GM04504 (cell line): ENCODE measurements at regions not wholly inside any gene's neighbourhood (a gene's known extent, or its start where the extent isn't known, plus 50 kb on each side); places are given as distances from the start of the nearest gene placed in this dataset.

Experiments
- DNase-seq: peaks from one replicate; pipeline ENCODE4 v3.0.0-alpha.2; 2012; ENCODE audit warnings: low read depth

- DNase-seq, result no peak
These were observed 318.5 kb upstream of the RUNX1 start for GRCh38 chr21:35367553-35367952.

GRCh38 chr21:35366394-35367080, 317.4 kb upstream of the RUNX1 start:
- DNase-seq, result peak; percentile 75

GRCh38 chr21:35363458-35363857, 314.4 kb upstream of the RUNX1 start:
- DNase-seq, result no peak

DNA sequence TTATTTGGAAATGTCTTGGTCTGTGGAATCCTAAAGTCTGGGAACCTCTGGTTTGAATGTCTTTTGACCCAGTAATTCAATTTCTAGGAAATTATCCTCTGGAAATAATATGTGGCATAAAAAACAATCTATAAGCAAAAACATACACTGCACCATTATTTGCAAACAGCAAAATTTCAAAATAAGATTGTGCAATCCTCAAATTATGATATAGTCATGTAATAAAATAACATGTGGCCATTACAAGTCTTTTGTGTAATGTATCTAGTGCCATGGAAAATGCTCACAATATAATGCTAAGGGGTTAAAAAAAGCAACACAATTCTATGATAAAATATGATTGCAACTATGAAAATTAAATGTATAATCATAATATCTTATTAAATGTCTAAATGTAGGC, 312.9 kb upstream of the RUNX1 start:
- no peak for DNase-seq

GRCh38 chr21:35360870-35361570, 311.9 kb upstream of the RUNX1 start:
- no peak for DNase-seq

GRCh38 chr21:35359076-35359475, 310.0 kb upstream of the RUNX1 start:
- no peak for DNase-seq

- no peak for DNase-seq
These were observed 308.9 kb upstream of the RUNX1 start for GRCh38 chr21:35358008-35358407.

- DNase-seq, result no peak
These were observed 308.1 kb upstream of the RUNX1 start for GRCh38 chr21:35357041-35357780.

DNA sequence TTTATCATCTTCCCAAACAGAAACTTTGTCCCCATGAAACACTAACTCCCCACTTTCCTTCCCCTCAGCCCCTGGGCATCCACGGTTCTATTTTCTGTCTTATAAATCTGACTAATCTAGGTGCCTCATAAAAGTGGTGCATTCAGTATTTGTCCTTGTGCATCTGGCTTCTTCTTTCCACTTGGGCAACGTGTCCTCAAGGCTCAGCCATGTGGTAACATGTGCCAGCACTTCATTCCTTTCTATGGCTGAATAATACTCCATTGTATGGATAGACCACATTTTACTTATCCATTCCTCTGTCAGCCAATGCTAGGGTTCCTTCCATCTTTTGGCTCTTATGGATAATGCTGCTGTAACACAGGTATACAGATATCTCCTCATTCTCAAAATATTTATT, 305.0 kb upstream of the RUNX1 start:
- DNase-seq, result no peak

DNA sequence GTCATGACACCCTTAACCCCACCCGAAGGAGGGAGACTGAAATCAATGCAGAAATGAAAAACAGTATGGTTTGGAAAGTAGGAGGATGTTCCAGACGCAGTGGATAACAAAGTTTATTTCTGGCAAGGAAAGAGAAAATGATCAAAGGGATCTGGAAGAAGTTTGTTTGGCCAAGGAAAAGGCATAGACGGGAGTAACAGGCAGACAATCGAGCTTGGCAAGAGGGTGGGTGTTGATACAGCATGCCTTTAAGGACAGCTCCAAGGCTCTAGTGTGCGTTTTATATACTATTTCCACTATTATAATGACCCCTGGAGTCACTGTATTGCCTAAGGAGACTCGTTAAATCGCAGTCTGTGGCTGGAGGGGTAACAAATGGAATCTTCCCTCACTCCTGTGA, 303.7 kb upstream of the RUNX1 start:
- DNase-seq, result no peak

DNA sequence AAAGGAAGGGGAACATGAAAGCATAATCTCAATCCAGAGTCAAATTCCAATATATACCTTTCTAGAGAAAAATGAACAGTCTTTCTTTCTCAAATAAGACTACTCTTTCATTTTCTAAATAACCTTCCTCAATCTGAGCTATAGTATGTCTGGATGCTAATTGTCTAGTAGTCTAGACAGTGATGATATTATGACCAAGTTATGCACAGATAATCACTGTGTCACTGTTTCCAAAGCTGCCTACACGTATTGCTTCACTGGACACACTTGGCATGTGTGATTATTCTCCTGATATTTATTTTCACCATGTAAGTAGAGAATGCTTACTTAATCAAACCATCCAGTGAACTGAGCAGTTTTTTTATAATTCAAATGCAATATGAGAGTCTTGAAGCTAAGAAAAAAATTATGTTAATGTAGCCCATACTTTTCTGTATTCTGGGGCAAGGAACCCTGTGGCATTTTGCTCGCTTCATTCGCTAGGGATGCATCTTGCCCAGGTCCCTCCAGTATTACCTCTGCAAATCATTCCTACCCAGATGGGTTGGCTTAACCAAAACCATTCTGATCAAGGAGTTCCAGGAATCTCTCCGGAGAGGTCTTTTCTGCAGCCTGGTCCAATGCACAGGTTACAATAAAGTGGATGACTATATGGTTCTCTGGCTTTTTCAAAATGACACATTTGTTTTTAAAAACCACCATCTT, 303.1 kb upstream of the RUNX1 start:
- DNase-seq, result no peak

- no peak for DNase-seq
These were observed 302.3 kb upstream of the RUNX1 start for GRCh38 chr21:35351434-35351833.

DNA sequence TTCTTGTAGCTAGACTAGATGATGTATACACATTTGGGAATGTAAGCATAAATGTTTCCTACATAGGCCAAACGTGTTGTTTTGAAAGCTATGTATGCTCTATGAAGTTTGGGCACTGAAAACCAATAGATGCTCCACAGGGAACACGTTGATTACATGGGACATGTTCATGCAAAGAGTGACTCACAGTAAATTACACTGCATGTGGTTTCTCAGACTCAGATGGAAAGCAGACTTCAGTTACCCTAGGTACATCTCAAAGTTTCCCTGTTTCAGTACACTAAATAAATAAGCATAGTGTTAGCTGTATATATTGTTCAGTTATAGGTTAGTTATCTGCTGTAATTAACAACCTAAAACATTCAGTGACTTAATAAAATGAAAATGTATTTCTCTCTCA, 301.9 kb upstream of the RUNX1 start:
- DNase-seq, result no peak

DNA sequence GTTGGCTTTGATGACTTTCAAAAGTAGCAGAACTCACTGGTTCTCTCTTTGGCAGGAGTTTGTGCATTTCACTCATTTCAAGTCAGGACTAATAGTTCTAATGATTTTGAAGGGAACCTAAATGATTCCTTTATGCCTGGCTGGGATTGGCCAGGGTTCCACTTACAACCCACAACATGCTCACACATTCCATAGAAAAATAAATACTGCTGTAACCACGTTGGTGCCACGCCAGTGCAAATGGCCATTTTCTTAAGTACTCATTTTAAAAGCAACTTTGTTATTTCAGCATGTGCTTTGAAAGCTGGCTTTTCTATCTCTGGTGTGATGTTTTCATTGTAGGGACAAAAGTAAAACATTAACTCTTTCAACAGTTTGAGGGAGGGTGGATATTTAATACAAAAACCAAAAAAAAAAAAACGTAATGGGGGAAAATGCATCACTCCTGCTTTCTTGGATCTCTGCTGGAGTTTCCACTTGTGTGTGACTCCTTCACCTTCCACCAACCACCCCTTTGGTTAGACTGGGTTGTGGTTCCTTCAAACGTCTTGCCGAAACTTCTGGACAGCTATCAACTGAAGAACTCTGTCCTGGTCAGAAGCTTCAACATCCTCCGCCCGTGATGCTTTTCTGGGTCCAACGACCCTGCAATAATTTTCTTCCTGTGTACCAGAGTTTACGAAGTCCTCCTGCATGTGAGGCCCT, 300.4 kb upstream of the RUNX1 start:
- DNase-seq, result no peak

GRCh38 chr21:35348686-35349085, 299.6 kb upstream of the RUNX1 start:
- DNase-seq, result no peak

DNA sequence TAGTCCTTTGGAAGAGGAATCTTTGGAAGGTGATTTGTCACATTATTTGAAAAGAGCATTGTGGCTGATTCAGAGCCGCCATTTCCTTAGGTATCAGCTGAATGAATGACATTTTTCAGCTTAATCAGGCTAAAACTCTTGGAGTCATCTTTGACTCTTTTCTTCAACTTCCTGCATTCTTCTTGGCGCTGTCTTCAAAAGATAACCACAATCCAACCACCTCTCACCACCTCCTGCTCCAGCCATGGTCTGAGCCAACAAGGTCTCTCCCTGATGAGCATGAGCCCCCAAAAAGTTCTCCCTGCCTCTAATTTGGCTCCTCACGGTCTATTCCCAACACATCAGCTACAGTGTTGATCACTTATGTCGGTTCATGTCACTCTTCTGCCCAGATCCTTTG, 297.6 kb upstream of the RUNX1 start:
- no peak for DNase-seq

DNA sequence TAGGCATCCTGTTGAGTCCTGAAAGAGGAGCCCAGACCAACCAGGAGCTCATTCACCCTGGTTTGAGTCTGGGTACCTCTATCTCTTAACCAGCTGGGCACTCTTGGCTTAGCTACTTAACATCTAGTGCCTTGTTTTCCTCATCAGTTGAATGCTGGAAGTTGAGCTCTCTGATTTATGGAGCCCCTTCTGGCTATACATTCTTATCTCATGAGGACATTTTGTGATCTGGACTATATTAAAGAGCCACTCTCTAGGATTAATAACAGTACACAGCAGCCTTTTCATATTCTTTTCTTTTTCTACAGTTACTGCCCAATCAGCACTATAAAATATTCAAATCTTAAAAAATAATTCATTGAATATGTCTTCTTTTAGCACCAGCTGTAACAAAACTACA, 296.9 kb upstream of the RUNX1 start:
- no peak for DNase-seq

DNA sequence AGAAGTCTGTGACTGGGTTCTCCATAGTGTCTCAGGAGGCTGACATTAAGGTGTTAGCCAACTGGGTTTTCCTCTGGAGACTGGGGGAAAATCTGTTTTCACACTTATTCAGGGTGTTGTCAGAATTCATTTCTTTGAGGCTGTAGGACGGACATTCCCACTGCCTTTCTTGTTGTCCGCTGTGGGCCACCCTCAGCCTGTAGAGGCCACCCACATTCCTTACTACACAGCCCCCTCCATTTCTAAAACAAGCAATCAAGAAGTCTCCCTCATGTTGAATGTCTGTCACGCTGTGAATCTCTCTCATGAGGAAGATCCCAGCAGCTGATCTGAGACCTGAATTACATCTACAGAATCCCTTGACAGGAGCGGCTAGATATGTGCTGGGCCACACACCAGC, 295.5 kb upstream of the RUNX1 start:
- DNase-seq, result no peak

DNA sequence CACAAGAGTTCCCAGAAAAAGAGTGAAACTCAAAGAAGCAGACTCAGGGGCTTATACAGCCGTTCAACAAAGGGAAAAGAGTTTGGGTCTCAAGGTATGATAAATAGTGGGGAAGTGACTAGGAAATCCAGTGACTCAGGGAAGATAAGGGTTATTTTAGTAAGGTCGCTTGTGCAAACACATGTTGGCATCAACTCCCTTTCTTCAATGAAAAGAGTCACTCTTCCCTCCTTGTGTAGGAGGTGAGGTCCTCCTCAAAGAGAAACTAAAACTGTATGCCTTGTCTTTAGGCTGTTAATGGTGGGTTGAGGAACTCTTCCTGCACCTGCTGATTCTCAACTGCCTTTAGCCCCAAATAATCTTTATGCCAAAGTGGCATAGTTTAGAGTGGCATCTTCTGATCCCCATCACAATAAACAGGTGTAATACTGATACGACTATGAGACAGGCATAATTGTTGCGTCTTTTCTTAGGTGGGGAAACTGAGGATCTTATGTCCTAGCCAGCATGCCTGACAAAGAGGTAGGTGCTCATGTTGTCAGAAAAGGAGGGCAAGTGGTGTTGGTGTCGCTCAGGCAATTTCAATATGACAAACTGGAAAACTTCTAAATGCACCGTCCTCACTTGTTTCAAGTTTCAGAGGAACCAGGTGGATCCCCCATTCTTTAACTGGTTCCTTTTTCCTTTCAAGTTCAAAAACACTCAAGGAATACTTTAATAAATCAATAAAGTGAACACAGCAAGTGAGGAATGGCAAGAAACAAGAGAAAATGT, 294.1 kb upstream of the RUNX1 start:
- DNase-seq, result no peak

- no peak for DNase-seq
These were observed 293.3 kb upstream of the RUNX1 start for GRCh38 chr21:35342440-35342839.

GRCh38 chr21:35340273-35340672, 291.2 kb upstream of the RUNX1 start:
- DNase-seq, result no peak
